ENCODE measurements at regions not wholly inside any gene's neighbourhood (a gene's known extent, or its start where the extent isn't known, plus 50 kb on each side); places are given as distances from the start of the nearest gene placed in this dataset.

GRCh38 chr10:117468665-117469064 lies 73.9 kb upstream of the EMX2 start:
- TF ChIP-seq ZNF619 (CRISPR knock-in tag; IDR thresholded peaks at IDR 0.05) (no peak), ZFP90 (CRISPR knock-in tag; IDR thresholded peaks at IDR 0.05; ENCODE audit: borderline replicate concordance) (no peak), ZNF510 (CRISPR knock-in tag; IDR thresholded peaks at IDR 0.05; ENCODE audit: low read depth) (no peak), TCF7 (IDR thresholded peaks at IDR 0.05; ENCODE audit: low read depth) (no peak), ZNF564 (CRISPR knock-in tag; IDR thresholded peaks at IDR 0.05) (no peak)
- TF ChIP-seq, protein P1, sequence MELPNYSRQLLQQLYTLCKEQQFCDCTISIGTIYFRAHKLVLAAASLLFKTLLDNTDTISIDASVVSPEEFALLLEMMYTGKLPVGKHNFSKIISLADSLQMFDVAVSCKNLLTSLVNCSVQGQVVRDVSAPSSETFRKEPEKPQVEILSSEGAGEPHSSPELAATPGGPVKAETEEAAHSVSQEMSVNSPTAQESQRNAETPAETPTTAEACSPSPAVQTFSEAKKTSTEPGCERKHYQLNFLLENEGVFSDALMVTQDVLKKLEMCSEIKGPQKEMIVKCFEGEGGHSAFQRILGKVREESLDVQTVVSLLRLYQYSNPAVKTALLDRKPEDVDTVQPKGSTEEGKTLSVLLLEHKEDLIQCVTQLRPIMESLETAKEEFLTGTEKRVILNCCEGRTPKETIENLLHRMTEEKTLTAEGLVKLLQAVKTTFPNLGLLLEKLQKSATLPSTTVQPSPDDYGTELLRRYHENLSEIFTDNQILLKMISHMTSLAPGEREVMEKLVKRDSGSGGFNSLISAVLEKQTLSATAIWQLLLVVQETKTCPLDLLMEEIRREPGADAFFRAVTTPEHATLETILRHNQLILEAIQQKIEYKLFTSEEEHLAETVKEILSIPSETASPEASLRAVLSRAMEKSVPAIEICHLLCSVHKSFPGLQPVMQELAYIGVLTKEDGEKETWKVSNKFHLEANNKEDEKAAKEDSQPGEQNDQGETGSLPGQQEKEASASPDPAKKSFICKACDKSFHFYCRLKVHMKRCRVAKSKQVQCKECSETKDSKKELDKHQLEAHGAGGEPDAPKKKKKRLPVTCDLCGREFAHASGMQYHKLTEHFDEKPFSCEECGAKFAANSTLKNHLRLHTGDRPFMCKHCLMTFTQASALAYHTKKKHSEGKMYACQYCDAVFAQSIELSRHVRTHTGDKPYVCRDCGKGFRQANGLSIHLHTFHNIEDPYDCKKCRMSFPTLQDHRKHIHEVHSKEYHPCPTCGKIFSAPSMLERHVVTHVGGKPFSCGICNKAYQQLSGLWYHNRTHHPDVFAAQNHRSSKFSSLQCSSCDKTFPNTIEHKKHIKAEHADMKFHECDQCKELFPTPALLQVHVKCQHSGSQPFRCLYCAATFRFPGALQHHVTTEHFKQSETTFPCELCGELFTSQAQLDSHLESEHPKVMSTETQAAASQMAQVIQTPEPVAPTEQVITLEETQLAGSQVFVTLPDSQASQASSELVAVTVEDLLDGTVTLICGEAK (IDR thresholded peaks at IDR 0.05), result no peak
- TF ChIP-seq, protein P1 (CRISPR knock-in tag; IDR thresholded peaks at IDR 0.05), result no peak
- TF ChIP-seq, protein P2, sequence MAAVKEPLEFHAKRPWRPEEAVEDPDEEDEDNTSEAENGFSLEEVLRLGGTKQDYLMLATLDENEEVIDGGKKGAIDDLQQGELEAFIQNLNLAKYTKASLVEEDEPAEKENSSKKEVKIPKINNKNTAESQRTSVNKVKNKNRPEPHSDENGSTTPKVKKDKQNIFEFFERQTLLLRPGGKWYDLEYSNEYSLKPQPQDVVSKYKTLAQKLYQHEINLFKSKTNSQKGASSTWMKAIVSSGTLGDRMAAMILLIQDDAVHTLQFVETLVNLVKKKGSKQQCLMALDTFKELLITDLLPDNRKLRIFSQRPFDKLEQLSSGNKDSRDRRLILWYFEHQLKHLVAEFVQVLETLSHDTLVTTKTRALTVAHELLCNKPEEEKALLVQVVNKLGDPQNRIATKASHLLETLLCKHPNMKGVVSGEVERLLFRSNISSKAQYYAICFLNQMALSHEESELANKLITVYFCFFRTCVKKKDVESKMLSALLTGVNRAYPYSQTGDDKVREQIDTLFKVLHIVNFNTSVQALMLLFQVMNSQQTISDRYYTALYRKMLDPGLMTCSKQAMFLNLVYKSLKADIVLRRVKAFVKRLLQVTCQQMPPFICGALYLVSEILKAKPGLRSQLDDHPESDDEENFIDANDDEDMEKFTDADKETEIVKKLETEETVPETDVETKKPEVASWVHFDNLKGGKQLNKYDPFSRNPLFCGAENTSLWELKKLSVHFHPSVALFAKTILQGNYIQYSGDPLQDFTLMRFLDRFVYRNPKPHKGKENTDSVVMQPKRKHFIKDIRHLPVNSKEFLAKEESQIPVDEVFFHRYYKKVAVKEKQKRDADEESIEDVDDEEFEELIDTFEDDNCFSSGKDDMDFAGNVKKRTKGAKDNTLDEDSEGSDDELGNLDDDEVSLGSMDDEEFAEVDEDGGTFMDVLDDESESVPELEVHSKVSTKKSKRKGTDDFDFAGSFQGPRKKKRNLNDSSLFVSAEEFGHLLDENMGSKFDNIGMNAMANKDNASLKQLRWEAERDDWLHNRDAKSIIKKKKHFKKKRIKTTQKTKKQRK (IDR thresholded peaks at IDR 0.05; ENCODE audit: low read length), result no peak
- TF ChIP-seq, protein P3, sequence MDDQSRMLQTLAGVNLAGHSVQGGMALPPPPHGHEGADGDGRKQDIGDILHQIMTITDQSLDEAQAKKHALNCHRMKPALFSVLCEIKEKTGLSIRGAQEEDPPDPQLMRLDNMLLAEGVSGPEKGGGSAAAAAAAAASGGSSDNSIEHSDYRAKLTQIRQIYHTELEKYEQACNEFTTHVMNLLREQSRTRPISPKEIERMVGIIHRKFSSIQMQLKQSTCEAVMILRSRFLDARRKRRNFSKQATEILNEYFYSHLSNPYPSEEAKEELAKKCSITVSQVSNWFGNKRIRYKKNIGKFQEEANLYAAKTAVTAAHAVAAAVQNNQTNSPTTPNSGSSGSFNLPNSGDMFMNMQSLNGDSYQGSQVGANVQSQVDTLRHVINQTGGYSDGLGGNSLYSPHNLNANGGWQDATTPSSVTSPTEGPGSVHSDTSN (CRISPR knock-in tag; IDR thresholded peaks at IDR 0.05; ENCODE audit: borderline replicate concordance), result no peak

All from HepG2 (cell line).